Sigmoid colon (tissue), 4 donors: ENCODE measurements at regions not wholly inside any gene's neighbourhood (a gene's known extent, or its start where the extent isn't known, plus 50 kb on each side); places are given as distances from the start of the nearest gene placed in this dataset.

Experiments
- CTCF ChIP-seq, 4 experiments: fragments of 450-650 bp in 3 of 4; fragments of 200-600 bp in 1 of 4; IDR thresholded peaks; one replicate each; pipeline ENCODE4 v1.5.1; 2016 to 2019; ENCODE audit warnings: antibody characterized with exemption in 4 of 4, mild to moderate bottlenecking in 3 of 4, moderate library complexity in 2 of 4
- EP300 ChIP-seq, 4 donors: sonication (generic); formaldehyde crosslinking; IDR thresholded peaks; one replicate each; pipeline ENCODE4 v1.6.1; 2017; ENCODE audit warnings: antibody characterized with exemption in 4 of 4
- POLR2A ChIP-seq, 2 donors: fragments of 450-650 bp; IDR thresholded peaks; one replicate each; pipeline ENCODE4 v1.6.1; 2016; ENCODE audit warnings: antibody characterized with exemption in 2 of 2, mild to moderate bottlenecking in 2 of 2, moderate library complexity in 2 of 2

GRCh38 chr5:9930156-9930555 lies 300.0 kb upstream of the TAS2R1 start:
- TF ChIP-seq CTCF (IDR thresholded peaks at IDR 0.05) (no peak), POLR2A (IDR thresholded peaks at IDR 0.05) (no peak), EP300 (IDR thresholded peaks at IDR 0.05) (no peak)
